ENCODE measurements at regions not wholly inside any gene's neighbourhood (a gene's known extent, or its start where the extent isn't known, plus 50 kb on each side); places are given as distances from the start of the nearest gene placed in this dataset.

- H3K4me3 ChIP-seq (ENCODE audit: low read length): no peak overlapping the region
- H3K79me2 ChIP-seq (ENCODE audit: low read length): no peaks in the 10 kb centered on the region
- no peaks in the 10 kb centered on the region for H3K4me1 ChIP-seq (ENCODE audit: low read length)
- H3K27ac ChIP-seq (ENCODE audit: low read length): no peak overlapping the region
- H3K9ac ChIP-seq (ENCODE audit: low read length): no peak overlapping the region
- no peak overlapping the region for H3K4me2 ChIP-seq (ENCODE audit: low read depth, low read length, poor library complexity, severe bottlenecking)
- no peak for DNase-seq
- no peaks in the 10 kb centered on the region for H4K20me1 ChIP-seq (ENCODE audit: insufficient read depth, low read depth, low read length)
- H3K27me3 ChIP-seq (ENCODE audit: low read length): no peaks in the 10 kb centered on the region
- no peak overlapping the region for H2AFZ ChIP-seq (ENCODE audit: low read length)
- no peaks in the 10 kb centered on the region for H3K9me3 ChIP-seq (ENCODE audit: low read length)
- no peaks in the 10 kb centered on the region for H3K9me2 ChIP-seq (replicated peaks; ENCODE audit: insufficient read depth, low read length)
- no peaks in the 10 kb centered on the region for H3K36me3 ChIP-seq (ENCODE audit: insufficient read depth, low read length)
Observed at GRCh38 chr3:167909504-167909896, 174.0 kb downstream of the SERPINI1 start.

GRCh38 chr3:167908746-167909503 is 173.4 kb downstream of the SERPINI1 start:
- Histone ChIP-seq H3K4me3 (ENCODE audit: low read length) (no peak overlapping the region), H3K27ac (ENCODE audit: low read length) (no peak overlapping the region), H3K9ac (ENCODE audit: low read length) (no peak overlapping the region), H3K79me2 (ENCODE audit: low read length) (no peaks in the 10 kb centered on the region), H3K9me2 (replicated peaks; ENCODE audit: insufficient read depth, low read length) (no peaks in the 10 kb centered on the region), H4K20me1 (ENCODE audit: insufficient read depth, low read depth, low read length) (no peaks in the 10 kb centered on the region), H3K27me3 (ENCODE audit: low read length) (no peaks in the 10 kb centered on the region), H2AFZ (ENCODE audit: low read length) (no peak overlapping the region), H3K4me1 (ENCODE audit: low read length) (no peaks in the 10 kb centered on the region), H3K36me3 (ENCODE audit: insufficient read depth, low read length) (no peaks in the 10 kb centered on the region), H3K9me3 (ENCODE audit: low read length) (no peaks in the 10 kb centered on the region), H3K4me2 (ENCODE audit: low read depth, low read length, poor library complexity, severe bottlenecking) (no peak overlapping the region)
- DNase-seq: no peak

- no peak for DNase-seq
- Histone ChIP-seq H3K4me1 (ENCODE audit: low read length) (no peaks in the 10 kb centered on the region), H3K4me2 (ENCODE audit: low read depth, low read length, poor library complexity, severe bottlenecking) (no peak overlapping the region), H3K27ac (ENCODE audit: low read length) (no peak overlapping the region), H3K27me3 (ENCODE audit: low read length) (no peaks in the 10 kb centered on the region), H3K9me3 (ENCODE audit: low read length) (no peaks in the 10 kb centered on the region), H3K4me3 (ENCODE audit: low read length) (no peak overlapping the region), H2AFZ (ENCODE audit: low read length) (no peak overlapping the region), H3K9ac (ENCODE audit: low read length) (no peak overlapping the region), H3K79me2 (ENCODE audit: low read length) (no peaks in the 10 kb centered on the region), H3K36me3 (ENCODE audit: insufficient read depth, low read length) (no peaks in the 10 kb centered on the region), H3K9me2 (replicated peaks; ENCODE audit: insufficient read depth, low read length) (no peaks in the 10 kb centered on the region), H4K20me1 (ENCODE audit: insufficient read depth, low read depth, low read length) (no peaks in the 10 kb centered on the region)
Observed at GRCh38 chr3:167908221-167908620, 172.7 kb downstream of the SERPINI1 start.

- Histone ChIP-seq H3K79me2 (ENCODE audit: low read length) (no peaks in the 10 kb centered on the region), H3K4me1 (ENCODE audit: low read length) (no peaks in the 10 kb centered on the region), H3K27me3 (ENCODE audit: low read length) (no peaks in the 10 kb centered on the region), H3K4me2 (ENCODE audit: low read depth, low read length, poor library complexity, severe bottlenecking) (no peak overlapping the region), H3K9ac (ENCODE audit: low read length) (no peak overlapping the region), H4K20me1 (ENCODE audit: insufficient read depth, low read depth, low read length) (no peaks in the 10 kb centered on the region), H3K36me3 (ENCODE audit: insufficient read depth, low read length) (no peaks in the 10 kb centered on the region), H3K9me3 (ENCODE audit: low read length) (no peaks in the 10 kb centered on the region), H2AFZ (ENCODE audit: low read length) (no peak overlapping the region), H3K4me3 (ENCODE audit: low read length) (no peak overlapping the region), H3K27ac (ENCODE audit: low read length) (no peak overlapping the region), H3K9me2 (replicated peaks; ENCODE audit: insufficient read depth, low read length) (no peaks in the 10 kb centered on the region)
- DNase-seq: no peak
Observed at GRCh38 chr3:167901138-167901537, 165.6 kb downstream of the SERPINI1 start.

- no peaks in the 10 kb centered on the region for H4K20me1 ChIP-seq (ENCODE audit: insufficient read depth, low read depth, low read length)
Observed at GRCh38 chr3:167899093-167899492, 163.6 kb downstream of the SERPINI1 start.

GRCh38 chr3:167898091-167898490 is 162.6 kb downstream of the SERPINI1 start:
- H3K9me2 ChIP-seq (replicated peaks; ENCODE audit: insufficient read depth, low read length): no peaks in the 10 kb centered on the region
- no peaks in the 10 kb centered on the region for H3K27me3 ChIP-seq (ENCODE audit: low read length)
- H4K20me1 ChIP-seq (ENCODE audit: insufficient read depth, low read depth, low read length): no peaks in the 10 kb centered on the region
- no peak overlapping the region for H3K4me3 ChIP-seq (ENCODE audit: low read length)
- no peaks in the 10 kb centered on the region for H3K79me2 ChIP-seq (ENCODE audit: low read length)
- DNase-seq: no peak
- no peak overlapping the region for H3K9ac ChIP-seq (ENCODE audit: low read length)
- no peak overlapping the region for H3K27ac ChIP-seq (ENCODE audit: low read length)
- H3K36me3 ChIP-seq (ENCODE audit: insufficient read depth, low read length): no peaks in the 10 kb centered on the region
- no peak overlapping the region for H3K4me2 ChIP-seq (ENCODE audit: low read depth, low read length, poor library complexity, severe bottlenecking)
- H3K9me3 ChIP-seq (ENCODE audit: low read length): no peaks in the 10 kb centered on the region
- H2AFZ ChIP-seq (ENCODE audit: low read length): no peak overlapping the region
- H3K4me1 ChIP-seq (ENCODE audit: low read length): no peaks in the 10 kb centered on the region

More at GRCh38 chr3:167899093-167899492, 163.6 kb downstream of the SERPINI1 start:
- H3K27me3 ChIP-seq (ENCODE audit: low read length): no peaks in the 10 kb centered on the region
- no peaks in the 10 kb centered on the region for H3K36me3 ChIP-seq (ENCODE audit: insufficient read depth, low read length)
- no peak overlapping the region for H3K27ac ChIP-seq (ENCODE audit: low read length)
- no peak overlapping the region for H2AFZ ChIP-seq (ENCODE audit: low read length)
- no peak for DNase-seq
- no peak overlapping the region for H3K4me2 ChIP-seq (ENCODE audit: low read depth, low read length, poor library complexity, severe bottlenecking)
- no peak overlapping the region for H3K9ac ChIP-seq (ENCODE audit: low read length)
- no peaks in the 10 kb centered on the region for H3K9me2 ChIP-seq (replicated peaks; ENCODE audit: insufficient read depth, low read length)
- H3K9me3 ChIP-seq (ENCODE audit: low read length): no peaks in the 10 kb centered on the region
- H3K4me1 ChIP-seq (ENCODE audit: low read length): no peaks in the 10 kb centered on the region
- H3K79me2 ChIP-seq (ENCODE audit: low read length): no peaks in the 10 kb centered on the region
- H3K4me3 ChIP-seq (ENCODE audit: low read length): no peak overlapping the region

GRCh38 chr3:167895684-167896083 is 160.2 kb downstream of the SERPINI1 start:
- DNase-seq: no peak
- Histone ChIP-seq H3K27ac (ENCODE audit: low read length) (no peak overlapping the region), H3K4me3 (ENCODE audit: low read length) (no peak overlapping the region), H3K36me3 (ENCODE audit: insufficient read depth, low read length) (no peaks in the 10 kb centered on the region), H3K9me3 (ENCODE audit: low read length) (no peaks in the 10 kb centered on the region), H4K20me1 (ENCODE audit: insufficient read depth, low read depth, low read length) (no peaks in the 10 kb centered on the region), H2AFZ (ENCODE audit: low read length) (no peak overlapping the region), H3K79me2 (ENCODE audit: low read length) (no peaks in the 10 kb centered on the region), H3K4me2 (ENCODE audit: low read depth, low read length, poor library complexity, severe bottlenecking) (no peak overlapping the region), H3K4me1 (ENCODE audit: low read length) (no peaks in the 10 kb centered on the region), H3K27me3 (ENCODE audit: low read length) (no peaks in the 10 kb centered on the region), H3K9ac (ENCODE audit: low read length) (no peak overlapping the region), H3K9me2 (replicated peaks; ENCODE audit: insufficient read depth, low read length) (no peaks in the 10 kb centered on the region)

- H4K20me1 ChIP-seq (ENCODE audit: insufficient read depth, low read depth, low read length): no peaks in the 10 kb centered on the region
Observed at GRCh38 chr3:167895178-167895577, 159.7 kb downstream of the SERPINI1 start.

More at GRCh38 chr3:167895178-167895577, 159.7 kb downstream of the SERPINI1 start:
- no peak overlapping the region for H3K4me2 ChIP-seq (ENCODE audit: low read depth, low read length, poor library complexity, severe bottlenecking)
- no peaks in the 10 kb centered on the region for H3K36me3 ChIP-seq (ENCODE audit: insufficient read depth, low read length)
- H3K9me3 ChIP-seq (ENCODE audit: low read length): no peaks in the 10 kb centered on the region
- DNase-seq: no peak
- no peak overlapping the region for H3K27ac ChIP-seq (ENCODE audit: low read length)
- no peak overlapping the region for H3K4me3 ChIP-seq (ENCODE audit: low read length)
- no peak overlapping the region for H2AFZ ChIP-seq (ENCODE audit: low read length)
- H3K4me1 ChIP-seq (ENCODE audit: low read length): no peaks in the 10 kb centered on the region
- H3K27me3 ChIP-seq (ENCODE audit: low read length): no peaks in the 10 kb centered on the region
- H3K9me2 ChIP-seq (replicated peaks; ENCODE audit: insufficient read depth, low read length): no peaks in the 10 kb centered on the region
- H3K9ac ChIP-seq (ENCODE audit: low read length): no peak overlapping the region
- H3K79me2 ChIP-seq (ENCODE audit: low read length): no peaks in the 10 kb centered on the region

Measured in Karpas-422 (cell line).